Activated B cell treated with CpG ODN at 0.5 μM for 24 hours (primary cell): ENCODE measurements at regions not wholly inside any gene's neighbourhood (a gene's known extent, or its start where the extent isn't known, plus 50 kb on each side); places are given as distances from the start of the nearest gene placed in this dataset.

Experiments
- ATAC-seq: fragments of 200-7000 bp; cut with Tn5 transposase; one replicate; pipeline ENCODE4 v1.10.0; 2021; ENCODE audit warnings: low read depth, mild to moderate bottlenecking, moderate library complexity
- CTCF ChIA-PET: fragments of 350-600 bp; sonication (Branson Sonifier 250); formaldehyde crosslinking; loops from one replicate; lab custom pipeline; 2021; ENCODE audit warnings: antibody characterized with exemption; lab: Charles Lee
- POLR2A ChIA-PET: fragments of 350-600 bp; sonication (Branson Sonifier 250); formaldehyde crosslinking; loops from one replicate; lab custom pipeline; 2021; ENCODE audit warnings: antibody characterized with exemption; lab: Charles Lee
- DNase-seq: peaks from one replicate; pipeline ENCODE4 v3.0.0; 2022
- H3K27ac Mint-ChIP-seq: one replicate; pipeline ENCODE4 v1.8.0; 2020; ENCODE audit warnings: mixed read lengths
- H3K27me3 Mint-ChIP-seq: one replicate; pipeline ENCODE4 v1.8.0; 2021; ENCODE audit warnings: mixed read lengths
- H3K36me3 Mint-ChIP-seq: one replicate; pipeline ENCODE4 v1.8.0; 2021; ENCODE audit warnings: low read depth, mixed read lengths
- H3K4me1 Mint-ChIP-seq: one replicate; pipeline ENCODE4 v1.8.0; 2021; ENCODE audit warnings: mixed read lengths
- H3K4me3 Mint-ChIP-seq: one replicate; pipeline ENCODE4 v1.8.0; 2020; ENCODE audit warnings: mild to moderate bottlenecking, mixed read lengths
- H3K9me3 Mint-ChIP-seq: one replicate; pipeline ENCODE4 v1.8.0; 2020; ENCODE audit warnings: mixed read lengths
- intact Hi-C: fragments of 100-400 bp; cut with micrococcal nuclease; formaldehyde crosslinking; loops from one replicate; pipeline ENCODE4 v1.15.1; 2024
- TF ChIP-seq, protein P1 (sequence below): fragments of 200-600 bp; IDR thresholded peaks from one replicate; pipeline ENCODE4 v1.8.0; 2022; ENCODE audit warnings: antibody characterized with exemption, mild to moderate bottlenecking

DNA sequence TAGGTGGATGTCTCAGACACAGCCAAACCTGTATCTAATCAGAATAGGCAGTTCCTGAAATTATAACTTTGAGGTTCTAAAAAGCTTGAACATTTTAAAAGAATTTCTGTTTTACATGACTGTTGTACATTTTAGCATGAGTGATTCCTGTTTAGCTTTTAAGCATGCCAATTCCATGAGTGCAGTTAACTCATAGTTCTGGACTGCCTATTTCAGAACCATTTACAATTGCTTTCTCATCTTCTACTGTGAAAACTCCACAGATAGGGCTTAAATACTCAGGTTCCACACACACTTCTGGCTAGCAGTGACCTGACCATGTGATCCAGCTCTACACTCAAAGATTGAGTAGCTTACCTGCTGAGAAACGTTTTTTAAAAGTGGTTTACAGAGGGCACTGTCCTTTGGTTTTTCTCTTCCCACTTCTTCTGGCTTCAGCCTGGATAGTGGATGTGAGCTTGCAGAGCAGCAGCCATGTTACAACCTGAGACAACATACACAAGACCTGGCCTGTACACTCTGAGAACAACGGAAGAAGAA lies 280.8 kb downstream of the ANKRD50 start:
- TF ChIP-seq, protein P1, sequence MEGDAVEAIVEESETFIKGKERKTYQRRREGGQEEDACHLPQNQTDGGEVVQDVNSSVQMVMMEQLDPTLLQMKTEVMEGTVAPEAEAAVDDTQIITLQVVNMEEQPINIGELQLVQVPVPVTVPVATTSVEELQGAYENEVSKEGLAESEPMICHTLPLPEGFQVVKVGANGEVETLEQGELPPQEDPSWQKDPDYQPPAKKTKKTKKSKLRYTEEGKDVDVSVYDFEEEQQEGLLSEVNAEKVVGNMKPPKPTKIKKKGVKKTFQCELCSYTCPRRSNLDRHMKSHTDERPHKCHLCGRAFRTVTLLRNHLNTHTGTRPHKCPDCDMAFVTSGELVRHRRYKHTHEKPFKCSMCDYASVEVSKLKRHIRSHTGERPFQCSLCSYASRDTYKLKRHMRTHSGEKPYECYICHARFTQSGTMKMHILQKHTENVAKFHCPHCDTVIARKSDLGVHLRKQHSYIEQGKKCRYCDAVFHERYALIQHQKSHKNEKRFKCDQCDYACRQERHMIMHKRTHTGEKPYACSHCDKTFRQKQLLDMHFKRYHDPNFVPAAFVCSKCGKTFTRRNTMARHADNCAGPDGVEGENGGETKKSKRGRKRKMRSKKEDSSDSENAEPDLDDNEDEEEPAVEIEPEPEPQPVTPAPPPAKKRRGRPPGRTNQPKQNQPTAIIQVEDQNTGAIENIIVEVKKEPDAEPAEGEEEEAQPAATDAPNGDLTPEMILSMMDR: no peak
- no peak overlapping the region for H3K27ac Mint-ChIP-seq
- no peaks in the 10 kb centered on the region for H3K9me3 Mint-ChIP-seq
- no peak overlapping the region for H3K4me3 Mint-ChIP-seq
- DNase-seq (no peak), ATAC-seq (no peak)
- CTCF ChIA-PET: no interaction called here
- H3K27me3 Mint-ChIP-seq: no peaks in the 10 kb centered on the region
- intact Hi-C loops: no loop called here
- peaks cover 5% of the 10 kb centered on the region for H3K4me1 Mint-ChIP-seq
- POLR2A ChIA-PET: no interaction called here
- no peaks in the 10 kb centered on the region for H3K36me3 Mint-ChIP-seq

DNA sequence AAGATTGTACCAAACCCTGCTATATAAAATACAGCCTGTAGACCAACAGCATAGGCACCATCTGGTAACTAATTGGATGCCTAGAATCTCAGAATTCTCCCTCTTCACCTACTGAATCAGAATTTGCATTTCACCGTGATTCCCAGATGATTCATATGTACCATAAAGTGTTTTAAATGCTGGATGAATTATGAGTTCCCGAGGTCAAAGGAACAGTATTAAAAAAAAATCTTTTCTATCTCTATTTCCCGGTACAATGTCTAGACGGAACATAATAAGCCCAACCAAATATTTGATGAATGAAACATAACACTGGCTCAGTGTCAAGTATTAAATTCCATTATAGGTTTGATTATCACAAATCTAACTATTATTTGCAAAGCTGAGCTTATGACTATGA lies 280.0 kb downstream of the ANKRD50 start:
- intact Hi-C loops: no loop called here
- H3K36me3 Mint-ChIP-seq: no peaks in the 10 kb centered on the region
- CTCF ChIA-PET: no interaction called here
- H3K4me3 Mint-ChIP-seq: no peak overlapping the region
- ATAC-seq (no peak), DNase-seq (no peak)
- POLR2A ChIA-PET: no interaction called here
- no peak overlapping the region for H3K27ac Mint-ChIP-seq
- H3K9me3 Mint-ChIP-seq: no peaks in the 10 kb centered on the region
- TF ChIP-seq, protein P1: no peak
- no peaks in the 10 kb centered on the region for H3K27me3 Mint-ChIP-seq
- peaks cover 5% of the 10 kb centered on the region for H3K4me1 Mint-ChIP-seq

DNA sequence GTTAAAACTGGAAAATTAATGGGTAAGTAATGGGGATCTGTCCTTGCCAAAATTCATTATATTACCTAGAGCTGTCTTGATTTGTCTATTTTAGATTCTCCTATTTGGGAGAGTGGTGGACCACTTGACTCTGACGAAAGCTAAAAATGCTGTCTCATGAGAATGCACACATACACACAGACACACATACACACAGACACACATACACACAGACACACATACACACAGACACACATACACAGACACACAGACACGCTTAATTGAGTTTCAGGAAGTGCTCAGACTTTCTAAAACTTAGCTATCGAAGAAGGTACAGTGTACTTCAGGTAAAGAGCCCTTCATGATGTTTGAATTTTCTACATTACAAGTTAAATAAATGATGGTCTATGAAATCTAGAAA lies 279.5 kb downstream of the ANKRD50 start:
- ChIA-PET CTCF (no interaction called here), POLR2A (interaction anchor here (0.6 kb wide), 1 partner anchor 131 kb away, joined by 3 read pairs; no protein-coding TSS in a partner anchor)
- DNase-seq: no peak
- no peaks in the 10 kb centered on the region for H3K27me3 Mint-ChIP-seq
- TF ChIP-seq, protein P1: no peak
- H3K27ac Mint-ChIP-seq: no peak overlapping the region
- intact Hi-C loops: no loop called here
- H3K4me3 Mint-ChIP-seq: no peak overlapping the region
- H3K4me1 Mint-ChIP-seq: peaks cover 5% of the 10 kb centered on the region
- no peaks in the 10 kb centered on the region for H3K9me3 Mint-ChIP-seq
- H3K36me3 Mint-ChIP-seq: no peaks in the 10 kb centered on the region
- no peak for ATAC-seq

DNA sequence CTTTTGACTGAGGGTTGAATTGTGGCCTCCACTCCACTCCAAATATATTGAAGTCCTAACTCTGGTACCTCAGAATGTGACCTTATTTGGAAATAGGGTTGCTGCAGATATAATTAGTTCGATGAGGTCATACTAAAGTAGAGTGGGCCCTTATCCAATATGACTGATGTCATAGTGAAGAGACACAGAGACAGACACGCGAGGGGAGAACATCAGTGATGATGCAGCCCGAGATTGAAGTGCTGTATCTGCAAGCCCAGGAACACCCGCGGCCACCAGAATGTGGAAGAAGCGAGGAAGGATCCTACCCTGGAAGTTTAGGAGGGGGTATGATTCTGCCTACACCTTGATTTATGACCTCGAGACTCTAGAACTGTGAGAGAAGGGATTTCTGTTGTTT lies 279.0 kb downstream of the ANKRD50 start:
- Mint-ChIP-seq H3K27ac (no peak overlapping the region), H3K27me3 (no peaks in the 10 kb centered on the region), H3K9me3 (no peaks in the 10 kb centered on the region), H3K4me3 (no peak overlapping the region), H3K4me1 (peaks cover 5% of the 10 kb centered on the region), H3K36me3 (no peaks in the 10 kb centered on the region)
- ChIA-PET POLR2A (interaction anchor here (0.6 kb wide), 1 partner anchor 131 kb away, joined by 3 read pairs; no protein-coding TSS in a partner anchor), CTCF (no interaction called here)
- ATAC-seq (no peak), DNase-seq (no peak)
- intact Hi-C loops: no loop called here
- TF ChIP-seq, protein P1: no peak

DNA sequence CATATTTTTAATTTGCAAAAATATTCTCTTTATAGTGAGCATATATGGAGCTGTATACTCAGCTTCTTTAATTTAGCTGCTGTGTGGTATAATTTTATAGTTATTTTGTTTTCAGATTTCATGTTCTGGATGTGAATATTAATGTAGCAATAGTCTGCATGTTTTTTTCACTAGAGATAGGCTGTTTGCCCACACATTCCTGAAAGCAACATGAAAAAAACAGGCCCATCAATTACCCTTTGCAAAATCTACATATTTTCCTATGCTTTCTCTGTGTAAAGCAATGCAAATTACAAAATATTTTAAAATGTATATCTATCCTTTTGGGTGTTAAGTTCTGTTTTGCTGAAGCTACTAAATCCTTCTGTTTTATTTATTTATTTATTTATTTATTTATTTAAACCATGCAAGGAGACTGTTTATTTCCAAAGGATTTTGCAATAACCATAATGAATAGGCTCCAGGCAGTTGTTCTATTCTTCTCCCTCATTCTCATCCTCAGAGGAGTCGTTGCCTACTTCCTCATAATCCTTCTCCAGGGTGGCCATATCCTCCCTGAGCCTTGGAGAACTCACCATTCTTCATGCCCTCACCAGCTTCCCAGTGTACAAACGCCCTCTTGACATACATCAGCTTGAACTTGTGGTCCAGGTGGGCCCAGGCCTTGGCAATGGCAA lies 277.1 kb downstream of the ANKRD50 start:
- no peak for ATAC-seq
- H3K4me3 Mint-ChIP-seq: no peak overlapping the region
- H3K4me1 Mint-ChIP-seq: no peaks in the 10 kb centered on the region
- ChIA-PET CTCF (no interaction called here), POLR2A (no interaction called here)
- no peaks in the 10 kb centered on the region for H3K36me3 Mint-ChIP-seq
- no peaks in the 10 kb centered on the region for H3K27me3 Mint-ChIP-seq
- no peak for DNase-seq
- TF ChIP-seq, protein P1: no peak
- H3K27ac Mint-ChIP-seq: no peak overlapping the region
- intact Hi-C loops: no loop called here
- no peaks in the 10 kb centered on the region for H3K9me3 Mint-ChIP-seq
